ENCODE measurements at regions not wholly inside any gene's neighbourhood (a gene's known extent, or its start where the extent isn't known, plus 50 kb on each side); places are given as distances from the start of the nearest gene placed in this dataset.

DNA sequence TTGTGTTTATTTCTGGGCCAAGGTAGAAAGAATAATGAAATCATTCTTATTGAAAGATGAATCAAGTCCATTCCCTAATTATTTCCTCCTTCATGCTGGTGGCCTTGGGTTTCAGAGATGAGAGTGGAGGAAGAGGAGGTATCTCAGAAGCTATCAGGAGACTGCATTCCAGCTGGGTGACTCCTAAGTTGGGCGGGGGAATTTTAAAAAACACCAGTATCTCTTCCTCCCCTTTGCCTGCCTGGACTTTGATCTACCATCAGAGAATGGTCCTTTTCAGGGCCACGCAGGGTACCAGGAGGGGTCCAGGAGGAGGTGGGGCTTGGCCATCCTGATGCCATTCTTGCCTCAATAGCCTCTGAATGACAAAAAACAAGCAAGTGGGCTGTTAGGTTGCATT is 104.4 kb downstream of the ASMT start:
- no peaks in the 10 kb centered on the region for H3K9me3 ChIP-seq (ENCODE audit: control insufficient read depth, low read length)
- H3K36me3 ChIP-seq (ENCODE audit: control insufficient read depth, insufficient read depth, low read length): no peaks in the 10 kb centered on the region
- H2AFZ ChIP-seq: no peak overlapping the region
- peaks cover 2% of the 10 kb centered on the region for H3K4me1 ChIP-seq
- no peak overlapping the region for H3K9ac ChIP-seq
- no peak overlapping the region for H3K4me2 ChIP-seq (ENCODE audit: low read length)
- no peaks in the 10 kb centered on the region for H3K27me3 ChIP-seq (ENCODE audit: control insufficient read depth, insufficient read depth, low read length)
- no peak overlapping the region for H3K4me3 ChIP-seq (ENCODE audit: low read depth, low read length)
- TF ChIP-seq, protein P1, sequence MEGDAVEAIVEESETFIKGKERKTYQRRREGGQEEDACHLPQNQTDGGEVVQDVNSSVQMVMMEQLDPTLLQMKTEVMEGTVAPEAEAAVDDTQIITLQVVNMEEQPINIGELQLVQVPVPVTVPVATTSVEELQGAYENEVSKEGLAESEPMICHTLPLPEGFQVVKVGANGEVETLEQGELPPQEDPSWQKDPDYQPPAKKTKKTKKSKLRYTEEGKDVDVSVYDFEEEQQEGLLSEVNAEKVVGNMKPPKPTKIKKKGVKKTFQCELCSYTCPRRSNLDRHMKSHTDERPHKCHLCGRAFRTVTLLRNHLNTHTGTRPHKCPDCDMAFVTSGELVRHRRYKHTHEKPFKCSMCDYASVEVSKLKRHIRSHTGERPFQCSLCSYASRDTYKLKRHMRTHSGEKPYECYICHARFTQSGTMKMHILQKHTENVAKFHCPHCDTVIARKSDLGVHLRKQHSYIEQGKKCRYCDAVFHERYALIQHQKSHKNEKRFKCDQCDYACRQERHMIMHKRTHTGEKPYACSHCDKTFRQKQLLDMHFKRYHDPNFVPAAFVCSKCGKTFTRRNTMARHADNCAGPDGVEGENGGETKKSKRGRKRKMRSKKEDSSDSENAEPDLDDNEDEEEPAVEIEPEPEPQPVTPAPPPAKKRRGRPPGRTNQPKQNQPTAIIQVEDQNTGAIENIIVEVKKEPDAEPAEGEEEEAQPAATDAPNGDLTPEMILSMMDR (IDR thresholded peaks at IDR 0.05): no peak
- H3K79me2 ChIP-seq: no peaks in the 10 kb centered on the region
- H3K27ac ChIP-seq: no peak overlapping the region

DNA sequence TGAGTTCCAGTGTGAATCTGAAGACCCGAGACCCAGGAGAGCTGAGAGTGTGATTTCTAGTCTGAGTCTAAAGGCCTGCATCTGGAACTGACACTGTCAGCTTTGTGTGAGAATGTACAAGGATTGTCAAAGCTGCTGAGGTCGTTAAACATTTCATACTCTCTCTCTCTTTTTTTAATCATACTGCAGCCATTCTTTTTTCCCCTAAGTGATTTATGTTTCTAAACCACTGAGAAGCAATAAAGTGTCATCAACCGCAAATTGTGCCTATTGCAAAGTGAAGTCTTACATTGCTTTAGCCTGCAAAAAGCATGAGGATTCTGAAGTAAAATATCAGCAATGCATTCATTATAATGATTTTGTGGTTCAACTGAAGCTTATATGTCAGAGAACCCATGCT is 106.0 kb downstream of the ASMT start:
- TF ChIP-seq, protein P1 (IDR thresholded peaks at IDR 0.05): no peak
- H3K4me3 ChIP-seq (ENCODE audit: low read depth, low read length): no peak overlapping the region
- no peaks in the 10 kb centered on the region for H3K27me3 ChIP-seq (ENCODE audit: control insufficient read depth, insufficient read depth, low read length)
- no peak overlapping the region for H3K27ac ChIP-seq
- peaks cover 2% of the 10 kb centered on the region for H3K4me1 ChIP-seq
- no peaks in the 10 kb centered on the region for H3K36me3 ChIP-seq (ENCODE audit: control insufficient read depth, insufficient read depth, low read length)
- H3K79me2 ChIP-seq: no peaks in the 10 kb centered on the region
- no peak overlapping the region for H3K9ac ChIP-seq
- H3K9me3 ChIP-seq (ENCODE audit: control insufficient read depth, low read length): no peaks in the 10 kb centered on the region
- no peak overlapping the region for H2AFZ ChIP-seq
- no peak overlapping the region for H3K4me2 ChIP-seq (ENCODE audit: low read length)

DNA sequence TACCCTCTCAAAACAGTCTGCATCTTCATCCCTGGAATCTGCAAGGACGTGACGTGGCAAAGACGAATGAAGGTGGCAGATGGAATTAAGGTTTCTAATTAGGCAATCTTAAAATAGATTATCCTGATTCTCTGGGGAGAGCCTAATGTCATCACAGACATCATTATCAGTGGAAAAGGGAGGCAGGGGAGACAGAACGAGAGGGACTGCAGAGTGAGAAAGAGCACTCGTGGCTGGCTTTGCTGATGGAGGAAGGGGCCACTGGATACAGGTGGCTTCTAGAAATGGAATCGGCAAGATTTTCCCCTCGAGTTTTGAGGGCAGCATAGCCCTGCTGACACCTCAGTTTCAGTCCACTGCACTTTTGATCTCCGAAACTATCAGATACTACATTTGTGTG is 110.6 kb downstream of the ASMT start:
- H3K4me1 ChIP-seq: no peaks in the 10 kb centered on the region
- TF ChIP-seq, protein P1 (IDR thresholded peaks at IDR 0.05): no peak

DNA sequence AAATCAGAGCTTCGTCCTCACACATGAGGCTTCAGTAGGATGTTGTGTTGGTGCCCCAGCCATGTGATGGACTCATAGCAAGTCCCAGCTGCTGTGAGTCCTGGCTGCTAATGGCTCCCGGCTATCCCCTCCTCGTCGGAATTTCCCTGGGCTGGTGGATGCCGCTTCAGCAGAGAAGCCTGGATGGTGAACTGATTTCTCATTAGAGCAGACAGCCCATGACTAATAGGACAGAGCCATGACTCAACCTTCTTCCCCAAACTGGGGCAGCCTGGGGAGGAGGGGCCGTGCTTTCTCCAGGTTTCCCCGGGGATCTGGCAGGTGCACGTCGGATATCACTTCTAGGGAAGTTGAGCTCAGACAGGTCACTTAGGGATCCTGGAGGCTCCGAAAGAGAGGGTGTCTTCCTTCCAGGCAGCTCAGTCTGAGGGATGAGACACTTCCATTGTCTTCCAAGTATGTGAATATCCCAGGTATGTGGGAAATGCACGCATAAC is 112.7 kb downstream of the ASMT start:
- no peak overlapping the region for H3K27ac ChIP-seq
- no peaks in the 10 kb centered on the region for H3K79me2 ChIP-seq
- H2AFZ ChIP-seq: no peak overlapping the region
- H3K9ac ChIP-seq: no peak overlapping the region
- no peak overlapping the region for H3K4me3 ChIP-seq (ENCODE audit: low read depth, low read length)
- H3K36me3 ChIP-seq (ENCODE audit: control insufficient read depth, insufficient read depth, low read length): no peaks in the 10 kb centered on the region
- TF ChIP-seq, protein P1 (IDR thresholded peaks at IDR 0.05): no peak
- H3K4me2 ChIP-seq (ENCODE audit: low read length): no peak overlapping the region
- no peaks in the 10 kb centered on the region for H3K4me1 ChIP-seq
- H3K27me3 ChIP-seq (ENCODE audit: control insufficient read depth, insufficient read depth, low read length): no peaks in the 10 kb centered on the region
- no peaks in the 10 kb centered on the region for H3K9me3 ChIP-seq (ENCODE audit: control insufficient read depth, low read length)

More for the DNA sequence above, 110.6 kb downstream of the ASMT start:
- H3K36me3 ChIP-seq (ENCODE audit: control insufficient read depth, insufficient read depth, low read length): no peaks in the 10 kb centered on the region
- no peak overlapping the region for H3K9ac ChIP-seq
- no peak overlapping the region for H3K27ac ChIP-seq
- no peaks in the 10 kb centered on the region for H3K9me3 ChIP-seq (ENCODE audit: control insufficient read depth, low read length)
- H2AFZ ChIP-seq: no peak overlapping the region
- no peak overlapping the region for H3K4me2 ChIP-seq (ENCODE audit: low read length)
- no peak overlapping the region for H3K4me3 ChIP-seq (ENCODE audit: low read depth, low read length)
- no peaks in the 10 kb centered on the region for H3K27me3 ChIP-seq (ENCODE audit: control insufficient read depth, insufficient read depth, low read length)
- H3K79me2 ChIP-seq: no peaks in the 10 kb centered on the region

DNA sequence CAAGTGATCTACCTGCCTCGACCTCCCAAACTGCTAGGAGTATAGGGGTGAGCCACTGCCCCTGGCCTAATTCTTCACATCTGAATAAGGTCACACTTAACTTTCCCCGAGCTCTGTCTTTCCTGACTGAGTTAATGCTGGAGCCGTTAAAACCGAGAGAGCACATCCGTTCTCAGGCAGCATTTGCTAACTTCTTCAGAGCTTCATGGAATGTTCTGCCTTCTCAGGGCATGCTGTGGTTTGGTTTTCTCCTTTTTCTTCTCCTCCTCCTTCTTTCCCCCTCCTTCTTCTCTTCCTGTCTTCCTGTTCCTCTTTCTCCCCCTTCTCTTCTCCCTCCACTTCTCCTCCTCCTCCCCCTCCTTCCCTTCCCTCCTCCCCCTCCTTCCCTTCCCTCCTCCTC is 119.9 kb downstream of the ASMT start:
- no peak overlapping the region for H3K4me2 ChIP-seq (ENCODE audit: low read length)
- H3K4me3 ChIP-seq (ENCODE audit: low read depth, low read length): no peak overlapping the region
- H3K27me3 ChIP-seq (ENCODE audit: control insufficient read depth, insufficient read depth, low read length): no peaks in the 10 kb centered on the region
- no peak overlapping the region for H2AFZ ChIP-seq
- H3K79me2 ChIP-seq: no peaks in the 10 kb centered on the region
- no peak overlapping the region for H3K27ac ChIP-seq
- H3K9ac ChIP-seq: no peak overlapping the region
- H3K4me1 ChIP-seq: no peaks in the 10 kb centered on the region
- no peaks in the 10 kb centered on the region for H3K9me3 ChIP-seq (ENCODE audit: control insufficient read depth, low read length)
- H3K36me3 ChIP-seq (ENCODE audit: control insufficient read depth, insufficient read depth, low read length): no peaks in the 10 kb centered on the region
- TF ChIP-seq, protein P1 (IDR thresholded peaks at IDR 0.05): no peak
